ENCODE measurements at regions not wholly inside any gene's neighbourhood (a gene's known extent, or its start where the extent isn't known, plus 50 kb on each side); places are given as distances from the start of the nearest gene placed in this dataset.
"Not testable (repeated sequence)": the region's sequence is repeated elsewhere in the genome, so short reads cannot be mapped to it uniquely, and the experiment has no call there.

DNA sequence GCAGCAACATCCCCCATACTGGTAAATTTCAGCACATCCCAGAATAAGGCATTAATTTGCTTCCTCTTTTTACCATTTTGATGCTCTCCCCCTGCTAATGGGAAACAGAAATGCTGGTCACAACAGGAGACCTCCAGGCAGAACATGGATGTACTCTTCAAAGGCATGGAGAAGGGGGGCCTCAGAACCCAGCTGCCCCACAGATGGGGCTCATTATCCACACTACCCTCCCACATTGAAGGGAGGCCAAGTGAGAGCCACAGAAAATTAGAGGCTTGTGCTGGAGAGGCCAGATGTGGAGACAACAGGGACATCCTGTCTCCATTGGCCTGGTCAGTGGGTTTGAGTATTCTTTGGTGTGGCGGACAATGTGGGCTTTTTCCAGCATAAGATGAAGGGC, 150.1 kb upstream of the CDH11 start:
- no peak for DNase-seq (ENCODE audit: low spot score)

DNA sequence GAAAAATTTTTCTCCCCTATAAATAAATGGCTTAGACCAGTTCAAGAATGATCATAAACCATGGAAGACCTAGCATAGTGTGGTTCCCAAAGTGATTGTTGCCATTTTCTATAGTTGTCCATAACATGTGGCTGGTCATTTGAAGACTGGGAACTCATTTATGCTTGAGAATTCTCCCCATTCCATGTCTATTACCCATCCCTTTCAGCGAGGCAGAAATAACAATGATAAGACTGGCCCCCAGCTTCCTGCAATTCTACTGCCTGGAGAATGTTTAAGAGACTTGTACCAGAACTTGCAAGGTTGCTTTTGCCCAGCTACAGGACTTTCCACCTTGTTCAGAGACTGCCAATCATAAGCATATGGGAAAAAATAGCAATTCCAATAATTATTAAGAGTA, 146.5 kb upstream of the CDH11 start:
- no peak for DNase-seq (ENCODE audit: low spot score)

DNA sequence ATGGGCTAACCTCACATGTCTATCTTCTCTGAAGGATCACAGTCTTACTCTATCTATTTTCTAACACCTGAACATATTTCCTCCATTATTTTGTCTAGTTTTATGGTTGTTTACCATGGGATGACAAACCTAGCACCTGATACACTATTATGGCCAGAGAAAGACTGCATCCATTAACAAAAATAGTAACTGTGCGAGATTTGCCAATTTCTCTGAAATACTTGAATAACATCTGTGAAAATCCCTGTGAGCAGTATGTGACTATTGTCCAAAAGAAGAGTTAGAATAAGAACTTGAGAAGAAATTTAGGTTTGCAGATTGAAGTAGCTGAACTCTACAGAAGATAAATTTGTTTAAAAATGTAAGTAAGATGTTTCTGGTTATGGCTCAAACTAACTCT, 142.0 kb upstream of the CDH11 start:
- DNase-seq (ENCODE audit: low spot score) = no peak

DNA sequence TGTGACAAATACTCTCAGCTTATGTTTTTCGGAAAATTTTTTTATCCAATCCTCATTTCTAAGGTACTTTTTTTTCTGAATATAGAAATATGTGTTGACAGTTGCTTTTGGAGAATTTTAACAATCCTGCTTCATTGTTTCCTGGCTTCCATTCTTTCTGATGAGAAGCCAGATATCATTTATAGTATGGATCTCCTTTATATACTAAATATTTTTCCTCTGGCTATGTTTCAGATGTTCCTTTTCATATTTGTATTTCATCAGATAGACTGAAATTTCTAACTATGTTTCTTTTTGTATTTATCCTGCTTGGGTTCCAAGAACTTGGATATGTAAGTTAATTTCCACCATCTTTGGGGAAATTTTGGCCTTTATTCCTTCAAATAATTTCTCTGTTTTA, 138.9 kb upstream of the CDH11 start:
- DNase-seq (ENCODE audit: low spot score) = no peak

DNA sequence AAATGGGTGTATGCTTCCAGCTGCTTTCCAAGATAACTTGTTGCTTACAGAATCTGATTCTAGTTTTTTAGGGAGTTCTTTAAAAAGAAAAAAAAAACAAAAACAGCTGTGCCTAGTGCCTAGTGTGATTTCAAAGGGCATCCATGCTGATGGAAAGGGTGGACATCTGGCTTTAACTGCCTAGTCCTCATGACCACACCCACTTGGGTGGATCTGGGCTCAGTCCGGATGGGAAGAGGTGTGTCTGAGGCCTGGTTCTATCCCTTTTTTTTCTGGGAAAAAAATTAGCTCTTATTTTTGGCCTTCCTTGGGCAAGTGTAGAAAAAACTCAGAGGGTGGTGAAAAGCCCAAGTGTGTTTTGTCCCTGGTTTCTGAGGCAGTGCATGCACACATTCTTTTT, 132.3 kb upstream of the CDH11 start:
- no peak for DNase-seq (ENCODE audit: low spot score)

DNA sequence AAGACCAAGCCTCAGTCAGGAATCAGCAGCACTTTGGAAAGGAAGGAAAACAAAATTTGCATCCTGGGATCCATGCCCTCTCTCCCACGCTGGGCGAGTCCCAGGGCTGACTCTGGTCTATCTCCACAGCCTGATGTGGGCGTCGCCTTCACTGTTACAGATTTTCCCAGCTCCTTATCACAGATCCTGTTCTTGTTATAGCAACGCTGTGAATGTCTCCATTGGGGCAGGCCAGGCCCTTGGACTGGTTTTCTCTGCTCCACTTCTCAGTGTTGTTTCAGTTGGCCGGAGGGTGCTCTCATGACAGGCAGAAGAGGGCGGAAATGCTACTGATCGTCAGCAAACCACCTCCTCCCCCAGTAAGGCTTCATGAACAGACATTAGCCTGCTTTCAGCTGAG, 127.9 kb upstream of the CDH11 start:
- DNase-seq (ENCODE audit: low spot score) = no peak

DNA sequence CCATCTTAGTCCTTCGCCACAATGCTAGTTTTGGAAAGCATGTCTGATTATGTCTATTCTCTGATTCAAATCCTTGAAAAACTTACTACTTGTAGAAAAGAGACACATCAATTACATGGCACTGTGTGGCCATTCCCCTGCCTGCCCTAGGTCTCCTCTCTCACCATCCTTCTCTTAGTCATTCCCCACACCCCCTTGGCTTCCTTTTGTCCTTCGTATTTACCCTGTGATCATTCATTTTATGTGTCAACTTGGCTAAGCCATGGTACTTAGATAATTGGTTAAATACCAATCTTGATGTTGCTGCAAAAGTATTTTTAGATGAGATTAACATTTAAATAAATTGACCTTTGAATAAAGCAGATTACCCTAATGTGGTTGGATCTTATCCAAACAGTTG, 122.9 kb upstream of the CDH11 start:
- DNase-seq (ENCODE audit: low spot score) = no peak

DNA sequence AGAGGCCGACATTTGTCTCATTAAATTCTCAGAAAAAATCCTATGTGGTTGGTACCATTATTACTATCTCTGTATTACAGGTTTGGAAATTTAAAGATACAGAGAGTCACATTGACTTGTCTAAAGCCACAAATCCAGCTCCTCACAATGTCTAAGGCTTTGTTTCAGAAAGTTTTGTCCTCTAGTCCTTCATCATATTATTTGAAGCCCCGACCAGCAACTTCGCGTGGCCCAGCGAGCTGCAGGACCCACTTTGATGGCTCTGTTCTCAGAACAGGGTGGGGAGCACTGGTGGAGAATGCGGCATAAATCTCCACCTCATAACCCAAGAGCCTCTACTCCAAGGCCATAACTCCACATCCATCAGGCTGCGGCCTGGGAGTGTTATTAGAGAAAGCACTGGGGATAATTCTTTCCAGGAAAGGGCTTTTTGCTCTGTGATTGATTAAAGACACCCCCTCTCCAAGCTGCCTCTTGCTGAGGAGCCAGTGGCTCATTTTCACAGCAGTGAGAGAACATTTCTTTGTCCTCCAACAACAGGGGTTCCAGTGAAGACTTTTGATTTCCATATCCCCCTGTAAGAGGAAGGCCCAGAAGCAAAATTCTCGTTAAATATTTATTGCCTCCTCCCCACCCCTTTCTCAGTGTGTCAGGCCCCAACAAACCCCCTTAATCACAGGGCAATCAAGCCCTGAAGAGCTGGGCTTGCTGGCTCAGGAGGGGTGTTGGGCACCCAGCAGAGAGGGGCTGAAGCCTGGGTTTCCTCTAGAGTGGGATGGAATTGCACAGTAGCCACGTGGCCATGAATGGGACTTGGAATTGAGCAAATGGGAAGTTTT, 113.7 kb upstream of the CDH11 start:
- DNase-seq (ENCODE audit: low spot score) = no peak

DNA sequence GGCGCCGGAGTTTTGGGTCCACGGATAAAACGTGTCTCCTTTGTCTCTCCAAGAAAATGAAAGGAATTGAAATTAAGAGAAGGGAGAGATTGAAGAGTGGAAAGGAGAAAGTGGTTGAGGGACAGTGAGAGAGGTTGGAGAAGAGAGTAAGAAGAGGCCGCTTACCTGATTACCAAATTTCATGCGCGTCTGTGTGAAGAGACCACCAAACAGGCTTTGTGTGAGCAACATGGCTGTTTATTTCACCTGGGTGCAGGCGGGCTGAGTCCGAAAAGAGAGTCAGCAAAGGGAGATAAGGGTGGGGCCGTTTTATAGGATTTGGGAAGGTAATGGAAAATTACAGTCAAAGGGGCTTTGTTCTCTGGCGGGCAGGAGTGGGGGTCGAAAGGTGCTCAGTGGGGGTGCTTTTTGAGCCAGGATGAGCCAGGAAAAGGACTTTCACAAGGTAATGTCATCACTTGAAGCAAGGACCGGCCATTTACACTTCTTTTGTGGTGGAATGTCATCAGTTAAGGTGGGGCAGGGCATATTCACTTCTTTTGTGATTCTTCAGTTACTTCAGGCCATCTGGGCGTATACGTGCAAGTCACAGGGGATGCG, 113.0 kb upstream of the CDH11 start:
- not testable (repeated sequence) for DNase-seq (ENCODE audit: low spot score)

DNA sequence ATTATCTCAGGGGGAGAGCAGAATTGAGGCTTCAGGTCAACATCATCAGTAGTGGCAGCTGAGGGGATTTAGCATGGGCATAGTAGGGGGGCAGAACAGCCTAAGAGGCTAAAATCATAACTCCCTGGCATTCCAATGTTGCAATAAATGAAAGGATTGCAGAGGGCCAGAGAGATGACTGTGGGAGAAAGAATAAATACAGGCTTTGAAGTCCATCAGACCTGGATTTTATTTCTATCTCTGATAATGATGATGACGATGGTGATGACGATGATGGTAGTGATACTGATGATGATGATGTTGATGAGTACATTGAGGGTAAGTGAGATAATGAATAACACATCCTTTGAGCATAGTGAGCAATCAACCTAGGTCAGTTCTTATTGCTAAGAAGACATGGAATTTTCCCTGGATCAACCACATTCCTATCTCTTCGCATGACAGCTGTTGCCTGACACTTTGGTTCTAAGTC, 107.4 kb upstream of the CDH11 start:
- no peak for DNase-seq (ENCODE audit: low spot score)

DNA sequence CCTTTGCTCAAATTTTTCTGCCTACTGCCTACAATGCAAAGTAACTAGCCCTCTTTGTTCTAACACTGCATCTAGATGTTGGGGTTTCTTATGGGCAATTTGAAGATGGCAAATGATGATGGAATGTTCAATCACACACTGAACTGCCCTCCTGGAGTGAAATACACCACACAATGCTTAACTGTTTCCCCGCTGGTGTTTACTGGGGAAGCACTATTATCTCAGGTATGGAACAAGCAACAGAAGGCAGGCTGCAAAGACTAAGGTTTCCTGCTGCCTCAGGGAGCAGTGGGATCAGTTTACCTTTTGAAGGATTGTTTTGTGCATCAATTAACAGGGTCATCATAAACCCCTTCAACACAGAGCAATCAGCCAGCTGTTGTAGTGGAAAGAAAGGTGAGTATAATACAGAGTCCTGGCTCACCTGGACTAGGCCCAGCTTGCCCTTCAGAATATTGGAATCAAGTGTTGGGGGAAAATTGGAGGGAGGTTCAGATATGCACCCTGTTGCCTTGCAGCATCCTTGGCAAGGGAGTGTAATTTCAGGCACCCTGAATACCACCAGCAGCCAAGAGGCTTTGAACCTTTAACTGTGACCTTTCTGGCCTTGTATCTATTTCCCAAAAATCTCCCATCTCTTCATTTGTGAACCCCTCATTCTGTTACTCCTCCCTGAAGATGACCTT, 105.4 kb upstream of the CDH11 start:
- DNase-seq (ENCODE audit: low spot score) = no peak

DNA sequence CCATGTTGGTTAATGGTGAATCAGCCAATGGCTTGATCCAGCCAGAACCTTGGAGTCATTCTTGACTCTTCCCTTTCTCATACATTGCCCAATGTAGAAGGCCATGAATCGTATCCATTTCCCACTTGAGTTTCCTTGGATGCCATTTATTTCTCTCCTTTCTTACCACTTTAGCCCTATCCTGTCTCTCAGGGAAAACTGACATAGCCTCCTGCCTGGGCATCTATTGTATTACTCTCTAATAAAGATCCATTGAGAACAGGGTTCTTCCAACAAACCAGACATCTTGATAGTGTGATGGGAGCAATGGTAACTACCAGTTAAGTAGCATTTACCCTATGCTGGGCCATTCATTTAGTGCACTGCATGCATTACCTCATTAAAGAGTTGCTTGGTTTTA, 104.2 kb upstream of the CDH11 start:
- no peak for DNase-seq (ENCODE audit: low spot score)

DNA sequence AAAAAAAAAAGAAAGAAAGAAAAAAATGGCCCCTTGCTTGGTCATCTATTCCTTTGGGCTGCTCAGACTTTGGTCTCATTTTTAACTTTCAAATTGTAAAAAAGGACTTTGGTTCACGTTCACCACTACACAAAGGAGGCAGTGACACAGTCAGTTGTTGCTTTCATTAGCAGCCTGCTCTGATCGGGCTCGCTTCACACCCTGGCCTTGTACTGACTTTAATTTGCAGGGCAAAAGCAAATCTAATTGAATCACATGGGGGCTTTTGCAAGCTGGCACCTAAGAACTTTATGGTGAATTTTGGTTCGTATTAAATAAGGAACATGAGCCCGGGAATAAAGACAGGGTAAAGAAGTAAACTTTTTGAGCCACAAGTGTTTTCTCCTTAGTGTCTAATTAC, 103.6 kb upstream of the CDH11 start:
- no peak for DNase-seq (ENCODE audit: low spot score)

DNA sequence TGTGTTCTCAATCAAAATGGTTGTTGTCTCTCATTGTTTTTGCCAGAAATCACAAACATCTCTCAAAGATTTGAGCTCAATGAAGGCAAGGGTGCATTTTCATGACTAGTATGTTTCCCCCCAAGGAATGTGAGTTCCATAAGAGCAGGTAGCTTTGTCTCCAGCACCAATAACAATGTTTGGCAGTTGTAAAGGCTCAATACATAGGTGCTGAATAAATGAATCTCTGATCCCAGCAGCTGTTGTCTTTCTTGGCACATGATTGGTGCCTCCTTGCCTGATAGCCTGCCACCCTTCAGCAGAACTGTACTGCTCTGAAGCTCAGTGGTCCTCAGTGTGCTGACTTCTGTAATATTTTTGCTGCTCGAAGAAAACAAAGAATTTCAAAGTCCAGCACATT, 103.1 kb upstream of the CDH11 start:
- no peak for DNase-seq (ENCODE audit: low spot score)

DNA sequence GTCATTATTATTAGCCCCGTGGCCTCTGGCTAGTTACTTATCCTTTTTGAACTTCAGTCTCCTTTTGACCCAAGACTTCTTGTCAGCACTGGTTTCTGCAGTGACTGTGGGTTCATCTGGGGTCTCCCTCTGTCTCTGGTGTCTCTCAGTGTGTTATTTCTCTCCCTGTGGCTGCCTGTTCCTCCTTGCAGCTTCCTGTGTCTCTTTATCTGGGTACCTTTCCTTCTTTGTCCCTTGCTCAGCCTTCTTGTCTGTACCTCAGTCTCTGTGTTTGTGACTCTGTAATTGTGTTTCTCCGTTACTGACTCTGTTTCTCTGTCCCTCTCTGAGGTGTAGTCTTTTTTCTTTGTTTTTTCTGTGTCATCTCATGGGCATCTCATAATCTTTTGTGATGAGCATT, 102.6 kb upstream of the CDH11 start:
- no peak for DNase-seq (ENCODE audit: low spot score)

DNA sequence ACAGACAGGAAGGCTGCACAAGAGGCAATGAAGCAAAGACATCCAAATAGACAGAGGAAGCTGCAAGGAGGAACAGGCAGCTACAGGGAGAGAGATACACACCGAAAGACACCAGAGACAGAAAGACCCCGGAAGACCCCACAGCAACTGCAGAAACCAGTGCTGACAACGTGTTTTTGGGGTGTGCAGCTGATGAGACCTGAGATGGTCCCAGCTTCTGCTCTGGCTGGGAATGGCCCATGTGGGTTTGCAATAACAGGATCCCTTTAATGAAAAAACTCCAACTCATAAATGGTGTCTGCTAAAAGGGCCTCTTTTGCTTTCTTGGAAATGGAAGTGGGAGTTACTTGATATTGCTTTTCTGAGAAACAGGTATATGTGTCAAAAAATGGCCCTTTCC, 101.5 kb upstream of the CDH11 start:
- no peak for DNase-seq (ENCODE audit: low spot score)

DNA sequence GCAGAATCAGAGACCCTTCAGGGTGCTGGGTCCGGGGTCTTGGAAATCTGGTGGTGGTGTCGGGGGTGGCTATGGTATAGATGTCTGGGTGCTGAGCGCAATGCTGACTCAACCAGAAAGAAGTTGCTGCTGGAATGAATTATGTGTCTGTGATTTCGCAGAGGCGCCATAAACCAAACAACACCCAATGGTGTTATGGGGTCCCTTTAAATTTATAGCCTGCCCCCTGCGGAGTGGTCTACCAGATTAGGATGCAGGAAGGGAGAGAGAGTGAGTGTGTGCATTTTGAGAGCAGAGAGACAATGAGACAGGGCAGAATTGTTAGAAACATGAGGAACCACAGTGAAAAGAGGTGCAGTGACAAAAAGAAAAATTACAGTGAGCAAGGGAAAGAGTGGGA, 100.7 kb upstream of the CDH11 start:
- no peak for DNase-seq (ENCODE audit: low spot score)

DNA sequence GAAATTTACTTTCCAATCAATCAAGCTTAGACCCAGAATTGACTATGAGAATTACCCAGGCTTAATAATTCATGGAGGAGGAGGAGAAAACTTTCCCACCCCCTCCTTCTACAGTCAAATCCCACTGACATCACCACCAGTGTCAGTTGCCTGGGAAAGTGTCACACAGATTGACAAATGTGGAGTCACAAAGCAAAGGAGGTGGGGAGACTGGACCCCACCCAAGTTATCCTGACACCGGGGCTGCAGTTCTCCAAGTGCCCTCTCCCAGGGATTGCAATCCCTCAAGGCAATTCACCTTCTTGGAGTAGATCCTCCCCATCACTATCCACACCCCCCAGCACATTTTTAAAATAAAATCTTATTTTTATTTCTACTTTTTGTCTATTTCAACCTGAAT, 100.2 kb upstream of the CDH11 start:
- DNase-seq (ENCODE audit: low spot score) = no peak

DNA sequence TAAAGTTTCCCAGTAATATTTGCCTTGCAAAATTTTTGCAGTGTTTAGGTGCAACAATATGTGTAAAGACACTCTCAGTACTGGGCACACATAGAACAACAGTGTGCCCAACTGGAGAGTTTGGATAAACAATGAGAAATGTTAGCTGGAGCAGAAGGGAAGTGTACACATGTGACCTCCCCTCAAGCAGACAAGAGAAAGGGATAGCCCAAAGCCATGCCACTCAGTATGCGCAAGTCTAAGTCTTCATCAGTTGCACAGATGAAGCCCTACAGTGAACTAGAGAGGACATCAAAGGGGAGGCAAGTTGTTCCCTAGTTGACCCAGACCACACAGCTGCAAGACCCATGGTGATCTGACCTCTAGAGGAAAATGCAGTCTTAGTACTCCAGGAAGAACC, 97.9 kb upstream of the CDH11 start:
- no peak for DNase-seq (ENCODE audit: low spot score)

DNA sequence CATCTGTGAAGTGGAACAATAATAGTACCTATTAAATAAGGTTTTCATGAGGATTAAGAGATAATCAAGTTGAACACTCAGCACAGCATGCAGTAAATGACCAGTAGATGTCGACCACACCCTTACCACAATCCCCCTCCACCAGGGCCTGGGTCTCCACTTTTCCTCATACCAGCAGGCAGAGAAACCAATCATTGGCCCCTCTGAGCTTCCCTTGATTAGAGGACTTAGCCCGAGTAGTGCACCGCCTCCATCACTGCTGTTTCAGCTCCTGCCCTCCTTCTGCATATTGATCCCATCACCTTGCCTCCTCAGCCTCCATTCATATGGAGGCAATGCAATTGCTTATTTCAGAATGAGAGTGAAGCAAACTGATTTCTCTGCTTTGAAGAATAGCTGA, 96.5 kb upstream of the CDH11 start:
- no peak for DNase-seq (ENCODE audit: low spot score)

DNA sequence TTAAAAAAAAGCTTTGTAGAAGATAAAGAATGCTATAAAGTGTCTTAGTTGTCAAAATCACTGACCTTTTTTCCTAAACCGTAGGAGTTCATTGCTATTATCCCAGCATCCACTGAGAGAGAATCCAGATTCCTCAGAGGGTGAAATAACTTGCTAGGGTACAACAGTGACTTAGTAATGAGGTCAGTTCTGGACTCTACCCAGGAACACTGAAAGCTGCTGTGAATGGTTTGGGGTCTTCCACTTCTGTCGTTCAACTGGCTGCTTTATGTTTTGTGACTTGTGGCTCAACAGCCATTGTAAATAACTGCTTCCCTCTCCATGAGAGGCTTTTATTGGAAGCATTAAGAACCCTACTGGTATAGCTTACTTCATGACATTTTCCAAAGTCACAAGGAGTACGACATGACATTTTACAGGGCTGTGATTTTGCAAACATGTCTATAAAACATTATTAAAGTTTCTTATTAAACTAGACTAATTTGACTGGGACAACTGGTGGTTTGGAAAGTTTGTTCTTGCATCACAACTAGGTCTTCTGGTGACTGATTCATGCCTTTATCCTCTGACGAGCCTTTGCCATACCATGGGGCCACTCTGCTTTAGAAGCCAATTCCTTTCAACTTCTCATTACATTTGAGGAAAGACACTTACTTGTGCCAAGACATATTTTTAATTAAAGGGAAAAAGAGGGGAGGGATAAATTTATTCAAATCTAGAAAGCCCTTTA, 92.2 kb upstream of the CDH11 start:
- DNase-seq (ENCODE audit: low spot score) = no peak

DNA sequence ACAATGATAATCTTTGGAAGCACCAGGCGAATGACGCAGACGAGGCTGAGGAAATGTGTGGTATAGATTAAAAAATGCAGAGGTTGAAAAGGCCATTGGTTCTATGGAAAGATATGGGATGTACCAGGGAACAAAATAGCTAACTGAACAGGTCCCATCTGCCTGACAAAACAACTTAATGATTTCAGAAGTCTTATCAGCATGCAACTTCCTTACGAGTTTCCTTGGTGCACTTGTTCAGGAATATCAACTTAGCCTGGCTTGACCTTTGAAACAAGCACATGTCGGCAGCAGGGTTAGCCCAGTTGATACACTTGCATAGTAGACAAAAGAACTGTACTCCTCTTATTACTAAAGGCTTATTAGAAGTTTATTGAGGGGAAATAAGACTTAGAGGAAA, 90.9 kb upstream of the CDH11 start:
- DNase-seq (ENCODE audit: low spot score) = no peak

DNA sequence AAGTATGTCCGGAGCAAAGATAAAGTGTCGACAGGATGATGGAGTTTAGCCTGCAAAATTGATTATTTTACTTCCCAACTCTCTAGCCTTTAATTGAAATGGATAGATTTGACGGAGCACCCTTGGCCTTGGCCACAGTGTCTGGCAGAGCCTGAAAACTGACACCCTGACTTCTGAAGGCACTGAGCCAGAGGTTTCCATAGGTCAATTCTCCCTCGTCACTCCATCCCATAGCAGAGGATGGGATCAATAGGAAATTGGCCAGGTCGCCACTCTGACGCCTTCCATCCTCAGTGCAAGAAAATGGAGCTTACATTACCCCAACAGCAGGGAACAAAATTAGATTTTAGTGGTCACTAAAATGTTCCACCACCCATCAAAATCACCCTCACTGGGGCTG, 90.4 kb upstream of the CDH11 start:
- no peak for DNase-seq (ENCODE audit: low spot score)
